ENCODE measurements at regions not wholly inside any gene's neighbourhood (a gene's known extent, or its start where the extent isn't known, plus 50 kb on each side); places are given as distances from the start of the nearest gene placed in this dataset.

GRCh38 chr11:35868491-35868890, 75.4 kb upstream of the LDLRAD3 start:
- POLR2A ChIA-PET: no interaction called here
- CTCF ChIA-PET: no interaction called here
- Mint-ChIP-seq H3K9me3 (peaks cover 24% of the 10 kb centered on the region), H3K36me3 (peaks cover 3% of the 10 kb centered on the region), H3K27ac (no peak overlapping the region), H3K27me3 (peaks cover under 1% of the 10 kb centered on the region), H3K4me3 (no peak overlapping the region), H3K4me1 (ENCODE audit: low read depth) (no peaks in the 10 kb centered on the region)
- no peak for DNase-seq
- intact Hi-C loops (cut with micrococcal nuclease): no loop called here

DNA sequence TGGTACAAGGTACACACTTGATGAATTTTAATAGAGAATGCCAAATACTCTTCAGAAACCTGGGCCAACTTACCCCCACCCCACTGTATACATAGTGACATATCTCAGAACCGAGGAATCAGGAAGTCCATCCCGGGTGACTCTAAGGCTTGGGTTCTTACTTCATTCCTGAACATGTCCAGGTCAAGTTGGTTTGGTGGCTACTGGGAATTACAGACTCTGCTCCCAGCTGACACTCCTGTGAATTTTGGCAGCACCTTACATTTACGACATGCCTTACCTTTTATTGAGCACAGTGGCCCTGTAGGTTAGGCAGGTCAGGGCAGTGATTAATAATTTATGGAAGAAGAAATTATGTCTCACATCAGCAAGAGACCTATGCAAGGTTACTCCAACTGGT, 70.1 kb upstream of the LDLRAD3 start:
- CTCF ChIA-PET: no interaction called here
- H3K36me3 Mint-ChIP-seq: no peaks in the 10 kb centered on the region
- H3K9me3 Mint-ChIP-seq: peaks cover 6% of the 10 kb centered on the region

DNA sequence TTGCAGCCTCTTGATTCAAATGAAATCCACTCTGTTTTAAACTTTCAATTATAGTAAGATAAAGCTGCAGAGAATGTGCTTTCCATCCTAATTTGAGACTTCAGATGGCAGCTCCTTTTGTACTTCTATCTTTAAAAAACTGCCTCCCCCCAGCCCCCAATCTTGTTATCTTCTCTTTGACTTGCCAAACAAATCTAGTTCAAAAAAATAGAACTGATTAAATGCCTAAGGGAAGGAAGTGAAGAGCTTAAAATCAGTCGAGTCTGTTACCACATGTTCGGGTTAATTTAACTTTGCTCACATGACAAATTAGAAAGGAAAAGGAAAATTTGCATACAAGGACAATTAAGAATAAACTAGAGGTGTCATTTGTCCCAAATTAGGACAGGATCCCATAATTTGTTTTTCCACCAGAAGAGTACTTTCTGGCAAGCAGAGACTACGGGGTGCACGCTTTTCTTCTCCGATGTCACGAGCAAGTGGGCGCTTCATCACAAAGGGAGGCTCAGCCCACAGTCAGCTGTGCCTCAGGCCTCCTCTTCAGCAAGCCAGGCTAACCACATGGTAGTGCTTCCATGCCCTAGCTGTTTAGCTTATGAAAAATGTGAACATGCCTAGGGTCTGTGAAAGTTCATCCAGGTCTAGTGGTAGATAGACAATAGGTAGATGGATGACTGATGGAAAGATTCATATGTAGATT, 69.0 kb upstream of the LDLRAD3 start:
- Mint-ChIP-seq H3K9me3 (no peaks in the 10 kb centered on the region), H3K4me1 (ENCODE audit: low read depth) (no peaks in the 10 kb centered on the region)
- CTCF ChIA-PET: interaction anchor here (0.8 kb wide), 1 partner anchor 8 kb away, joined by 4 read pairs; no protein-coding TSS in a partner anchor

More for the DNA sequence above, 70.1 kb upstream of the LDLRAD3 start:
- Mint-ChIP-seq H3K27ac (no peak overlapping the region), H3K4me3 (no peak overlapping the region), H3K27me3 (peaks cover 7% of the 10 kb centered on the region), H3K4me1 (ENCODE audit: low read depth) (no peaks in the 10 kb centered on the region)
- intact Hi-C loops (cut with micrococcal nuclease): no loop called here
- POLR2A ChIA-PET: no interaction called here
- DNase-seq: no peak

DNA sequence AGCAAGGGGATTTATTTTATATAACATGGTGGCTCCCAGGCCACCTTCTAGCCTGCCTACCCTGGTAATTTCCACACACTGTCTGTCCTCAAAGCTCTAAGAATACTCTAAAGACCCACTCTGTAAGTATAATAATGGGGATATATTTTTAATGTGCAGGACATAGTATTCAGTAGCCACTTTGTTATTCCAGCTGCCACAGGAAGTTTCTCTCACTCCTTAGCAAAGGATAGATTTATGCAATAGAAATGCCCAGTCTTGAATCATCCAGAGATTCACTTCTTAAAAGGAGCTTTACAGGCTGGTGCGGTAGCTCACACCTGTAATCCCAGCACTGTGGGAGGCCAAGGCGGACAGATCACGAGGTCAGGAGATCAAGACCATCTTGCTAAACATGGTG, 68.4 kb upstream of the LDLRAD3 start:
- H3K9me3 Mint-ChIP-seq: no peaks in the 10 kb centered on the region
- peaks cover 7% of the 10 kb centered on the region for H3K27me3 Mint-ChIP-seq
- H3K4me1 Mint-ChIP-seq (ENCODE audit: low read depth): no peaks in the 10 kb centered on the region
- ChIA-PET POLR2A (no interaction called here), CTCF (no interaction called here)
- no peaks in the 10 kb centered on the region for H3K36me3 Mint-ChIP-seq
- intact Hi-C loops (cut with micrococcal nuclease): no loop called here
- DNase-seq: no peak
- H3K4me3 Mint-ChIP-seq: no peak overlapping the region
- no peak overlapping the region for H3K27ac Mint-ChIP-seq

More for the DNA sequence above, 69.0 kb upstream of the LDLRAD3 start:
- H3K4me3 Mint-ChIP-seq: no peak overlapping the region
- no peak overlapping the region for H3K27ac Mint-ChIP-seq
- intact Hi-C loops (cut with micrococcal nuclease): no loop called here
- no peaks in the 10 kb centered on the region for H3K36me3 Mint-ChIP-seq
- POLR2A ChIA-PET: no interaction called here
- H3K27me3 Mint-ChIP-seq: peaks cover 7% of the 10 kb centered on the region
- DNase-seq: no peak

DNA sequence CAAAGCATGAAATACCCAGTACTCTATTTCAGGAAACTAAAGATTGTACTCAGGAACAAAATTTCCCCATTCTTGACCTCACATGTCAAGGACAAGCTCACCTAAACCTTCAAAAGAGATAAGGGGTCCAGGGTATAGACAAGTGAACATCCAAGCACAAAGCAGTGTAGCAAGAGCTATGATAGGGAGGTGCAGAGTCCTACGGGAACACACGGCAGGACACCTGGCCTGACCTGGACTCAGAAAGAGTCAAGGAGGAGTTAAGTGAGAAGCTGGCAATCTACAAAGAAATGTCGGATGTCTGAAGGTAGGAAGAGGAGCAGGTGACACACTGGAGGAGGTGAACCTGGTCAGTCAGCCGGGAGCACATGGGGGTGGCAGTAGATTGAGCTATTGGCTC, 67.1 kb upstream of the LDLRAD3 start:
- H3K4me3 Mint-ChIP-seq: no peak overlapping the region
- peaks cover 7% of the 10 kb centered on the region for H3K27me3 Mint-ChIP-seq
- CTCF ChIA-PET: interaction anchor here (0.8 kb wide), 1 partner anchor 55 kb away, joined by 3 read pairs; no protein-coding TSS in a partner anchor
- POLR2A ChIA-PET: no interaction called here
- intact Hi-C loops (cut with micrococcal nuclease): no loop called here
- H3K4me1 Mint-ChIP-seq (ENCODE audit: low read depth): no peaks in the 10 kb centered on the region
- H3K27ac Mint-ChIP-seq: no peak overlapping the region
- H3K9me3 Mint-ChIP-seq: no peaks in the 10 kb centered on the region
- no peak for DNase-seq
- H3K36me3 Mint-ChIP-seq: no peaks in the 10 kb centered on the region

DNA sequence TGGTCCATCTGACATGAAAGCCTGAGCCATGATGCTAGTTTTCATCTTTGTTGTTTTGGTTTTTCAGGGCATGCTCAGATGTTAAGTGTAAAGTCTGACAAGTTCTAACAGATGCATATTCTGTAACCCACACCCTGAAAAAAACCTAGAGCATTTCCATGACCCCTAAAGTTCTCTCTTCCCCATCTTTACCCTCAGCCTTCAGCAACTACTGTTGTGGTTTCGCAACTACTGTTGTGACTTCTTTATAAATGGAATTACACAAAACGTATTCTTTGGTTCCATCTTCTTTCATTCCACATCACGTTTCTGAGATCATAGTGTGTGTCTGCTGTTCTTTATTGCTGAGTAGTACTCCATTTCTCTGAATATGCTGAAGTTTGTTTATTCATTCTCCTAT, 65.1 kb upstream of the LDLRAD3 start:
- intact Hi-C loops (cut with micrococcal nuclease): no loop called here
- Mint-ChIP-seq H3K27me3 (peaks cover 7% of the 10 kb centered on the region), H3K4me1 (ENCODE audit: low read depth) (no peaks in the 10 kb centered on the region), H3K4me3 (no peak overlapping the region), H3K9me3 (no peaks in the 10 kb centered on the region), H3K27ac (no peak overlapping the region), H3K36me3 (no peaks in the 10 kb centered on the region)
- ChIA-PET POLR2A (no interaction called here), CTCF (no interaction called here)
- no peak for DNase-seq

GRCh38 chr11:35879361-35879760, 64.5 kb upstream of the LDLRAD3 start:
- CTCF ChIA-PET: no interaction called here

GRCh38 chr11:35886759-35887158, 57.1 kb upstream of the LDLRAD3 start:
- H3K27me3 Mint-ChIP-seq: peaks cover 3% of the 10 kb centered on the region
- ChIA-PET POLR2A (no interaction called here), CTCF (no interaction called here)
- no peaks in the 10 kb centered on the region for H3K9me3 Mint-ChIP-seq
- intact Hi-C loops (cut with micrococcal nuclease): no loop called here
- no peak overlapping the region for H3K4me3 Mint-ChIP-seq
- DNase-seq: no peak
- H3K36me3 Mint-ChIP-seq: no peaks in the 10 kb centered on the region
- no peak overlapping the region for H3K27ac Mint-ChIP-seq
- H3K4me1 Mint-ChIP-seq (ENCODE audit: low read depth): no peaks in the 10 kb centered on the region

More at GRCh38 chr11:35879361-35879760, 64.5 kb upstream of the LDLRAD3 start:
- H3K27ac Mint-ChIP-seq: no peak overlapping the region
- peaks cover 7% of the 10 kb centered on the region for H3K27me3 Mint-ChIP-seq
- no peak overlapping the region for H3K4me3 Mint-ChIP-seq
- intact Hi-C loops (cut with micrococcal nuclease): no loop called here
- H3K4me1 Mint-ChIP-seq (ENCODE audit: low read depth): no peaks in the 10 kb centered on the region
- no peaks in the 10 kb centered on the region for H3K9me3 Mint-ChIP-seq
- no peak for DNase-seq
- no peaks in the 10 kb centered on the region for H3K36me3 Mint-ChIP-seq
- POLR2A ChIA-PET: no interaction called here

- H3K27me3 Mint-ChIP-seq: peaks cover 3% of the 10 kb centered on the region
- no peaks in the 10 kb centered on the region for H3K4me1 Mint-ChIP-seq (ENCODE audit: low read depth)
- H3K27ac Mint-ChIP-seq: no peak overlapping the region
- ChIA-PET CTCF (no interaction called here), POLR2A (no interaction called here)
- H3K4me3 Mint-ChIP-seq: no peak overlapping the region
- H3K9me3 Mint-ChIP-seq: no peaks in the 10 kb centered on the region
- no peaks in the 10 kb centered on the region for H3K36me3 Mint-ChIP-seq
- no peak for DNase-seq
- intact Hi-C loops (cut with micrococcal nuclease): no loop called here
Measured at GRCh38 chr11:35887737-35888136, 56.1 kb upstream of the LDLRAD3 start.

GRCh38 chr11:35888961-35889360, 54.9 kb upstream of the LDLRAD3 start:
- POLR2A ChIA-PET: no interaction called here

GRCh38 chr11:35891096-35891495, 52.8 kb upstream of the LDLRAD3 start:
- no peaks in the 10 kb centered on the region for H3K4me1 Mint-ChIP-seq (ENCODE audit: low read depth)
- no peaks in the 10 kb centered on the region for H3K36me3 Mint-ChIP-seq
- CTCF ChIA-PET: no interaction called here
- POLR2A ChIA-PET: no interaction called here
- intact Hi-C loops (cut with micrococcal nuclease): no loop called here
- no peak overlapping the region for H3K4me3 Mint-ChIP-seq
- peaks cover 5% of the 10 kb centered on the region for H3K27me3 Mint-ChIP-seq
- H3K27ac Mint-ChIP-seq: no peak overlapping the region
- no peaks in the 10 kb centered on the region for H3K9me3 Mint-ChIP-seq
- no peak for DNase-seq

More at GRCh38 chr11:35888961-35889360, 54.9 kb upstream of the LDLRAD3 start:
- CTCF ChIA-PET: no interaction called here
- intact Hi-C loops (cut with micrococcal nuclease): no loop called here
- Mint-ChIP-seq H3K36me3 (no peaks in the 10 kb centered on the region), H3K27ac (no peak overlapping the region), H3K4me3 (no peak overlapping the region), H3K4me1 (ENCODE audit: low read depth) (no peaks in the 10 kb centered on the region), H3K27me3 (peaks cover 3% of the 10 kb centered on the region), H3K9me3 (no peaks in the 10 kb centered on the region)
- DNase-seq: no peak

- CTCF ChIA-PET: no interaction called here
Measured at GRCh38 chr11:35892166-35892565, 51.7 kb upstream of the LDLRAD3 start.

GRCh38 chr11:35893796-35894475, 49.9 kb upstream of the LDLRAD3 start:
- no peak for DNase-seq
- H3K36me3 Mint-ChIP-seq: no peaks in the 10 kb centered on the region
- intact Hi-C loops (cut with micrococcal nuclease): no loop called here
- no peaks in the 10 kb centered on the region for H3K4me1 Mint-ChIP-seq (ENCODE audit: low read depth)
- ChIA-PET CTCF (no interaction called here), POLR2A (no interaction called here)
- H3K27ac Mint-ChIP-seq: no peak overlapping the region
- H3K9me3 Mint-ChIP-seq: no peaks in the 10 kb centered on the region
- peaks cover 3% of the 10 kb centered on the region for H3K27me3 Mint-ChIP-seq
- H3K4me3 Mint-ChIP-seq: no peak overlapping the region

More at GRCh38 chr11:35892166-35892565, 51.7 kb upstream of the LDLRAD3 start:
- POLR2A ChIA-PET: no interaction called here
- Mint-ChIP-seq H3K4me1 (ENCODE audit: low read depth) (no peaks in the 10 kb centered on the region), H3K36me3 (no peaks in the 10 kb centered on the region), H3K27me3 (peaks cover 4% of the 10 kb centered on the region), H3K9me3 (no peaks in the 10 kb centered on the region), H3K27ac (no peak overlapping the region), H3K4me3 (no peak overlapping the region)
- no peak for DNase-seq
- intact Hi-C loops (cut with micrococcal nuclease): no loop called here
